SU-DHL-6 (cell line): ENCODE measurements at regions not wholly inside any gene's neighbourhood (a gene's known extent, or its start where the extent isn't known, plus 50 kb on each side); places are given as distances from the start of the nearest gene placed in this dataset.

ENCODE experiments used
- EZH2phosphoT487 ChIP-seq: fragments of 200-600 bp; sonication (generic), shearing (Covaris generic); conservative IDR thresholded peaks from 2 replicates; pipeline ENCODE4 v1.6.1; 2018; ENCODE audit warnings: mild to moderate bottlenecking, antibody characterized with exemption, low read length, moderate library complexity, mixed read lengths
- TF ChIP-seq, protein P1 (sequence below): fragments of 200-600 bp; sonication (generic); IDR thresholded peaks from one replicate; pipeline ENCODE4 v1.5.1; 2017; ENCODE audit warnings: antibody characterized with exemption, mild to moderate bottlenecking, low read length, moderate library complexity; ENCODE audit not compliant: insufficient read depth, poor library complexity, severe bottlenecking

DNA sequence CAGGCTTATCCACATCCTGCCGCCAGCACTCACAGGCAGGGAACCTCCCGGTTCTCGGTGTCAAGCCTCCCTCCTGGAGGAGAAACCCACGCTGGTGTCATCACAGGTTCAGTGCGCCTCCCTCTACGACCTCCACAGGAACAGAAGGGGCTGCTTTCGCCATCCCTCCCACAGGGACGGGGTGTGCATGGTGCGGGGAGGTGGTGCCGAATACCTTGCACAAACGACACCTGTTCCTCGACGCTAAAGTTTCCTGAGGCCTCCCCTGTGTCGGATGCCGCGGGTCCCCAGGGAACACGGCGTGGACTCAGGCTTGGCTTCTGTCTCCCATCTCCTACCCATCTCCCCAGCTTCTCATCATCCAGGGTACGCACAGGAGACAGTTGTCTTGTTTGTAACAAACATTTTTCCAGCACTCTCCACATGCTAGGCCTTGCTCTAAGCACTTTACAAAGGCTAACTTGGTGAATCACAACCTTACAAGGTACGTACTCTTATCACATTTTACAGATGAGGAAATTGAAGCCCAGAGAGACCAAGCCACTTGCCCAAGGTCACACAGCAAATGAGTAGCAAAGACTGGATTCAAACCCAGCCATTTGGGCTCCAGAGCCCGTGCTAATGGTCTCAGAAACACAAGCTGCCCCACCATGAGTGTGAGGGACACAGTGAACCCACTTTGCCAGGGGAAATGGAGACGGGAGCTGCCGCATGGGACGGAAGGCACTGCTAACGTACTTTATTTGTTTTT is 271.6 kb downstream of the C16orf95 start:
- TF ChIP-seq, protein P1, sequence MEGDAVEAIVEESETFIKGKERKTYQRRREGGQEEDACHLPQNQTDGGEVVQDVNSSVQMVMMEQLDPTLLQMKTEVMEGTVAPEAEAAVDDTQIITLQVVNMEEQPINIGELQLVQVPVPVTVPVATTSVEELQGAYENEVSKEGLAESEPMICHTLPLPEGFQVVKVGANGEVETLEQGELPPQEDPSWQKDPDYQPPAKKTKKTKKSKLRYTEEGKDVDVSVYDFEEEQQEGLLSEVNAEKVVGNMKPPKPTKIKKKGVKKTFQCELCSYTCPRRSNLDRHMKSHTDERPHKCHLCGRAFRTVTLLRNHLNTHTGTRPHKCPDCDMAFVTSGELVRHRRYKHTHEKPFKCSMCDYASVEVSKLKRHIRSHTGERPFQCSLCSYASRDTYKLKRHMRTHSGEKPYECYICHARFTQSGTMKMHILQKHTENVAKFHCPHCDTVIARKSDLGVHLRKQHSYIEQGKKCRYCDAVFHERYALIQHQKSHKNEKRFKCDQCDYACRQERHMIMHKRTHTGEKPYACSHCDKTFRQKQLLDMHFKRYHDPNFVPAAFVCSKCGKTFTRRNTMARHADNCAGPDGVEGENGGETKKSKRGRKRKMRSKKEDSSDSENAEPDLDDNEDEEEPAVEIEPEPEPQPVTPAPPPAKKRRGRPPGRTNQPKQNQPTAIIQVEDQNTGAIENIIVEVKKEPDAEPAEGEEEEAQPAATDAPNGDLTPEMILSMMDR, result no peak
- no peak for TF ChIP-seq EZH2phosphoT487
